HG03460 (cell line): ENCODE measurements at regions not wholly inside any gene's neighbourhood (a gene's known extent, or its start where the extent isn't known, plus 50 kb on each side); places are given as distances from the start of the nearest gene placed in this dataset.
"Not testable (repeated sequence)": the region's sequence is repeated elsewhere in the genome, so short reads cannot be mapped to it uniquely, and the experiment has no call there.

Experiments
- ATAC-seq: cut with Tn5 transposase; IDR thresholded peaks from one replicate; pipeline ENCODE4 v1.9.1; 2021; ENCODE audit not compliant: unreplicated experiment

- ATAC-seq, result no peak
Observed at GRCh38 chr2:77720115-77720514, 197.9 kb upstream of the LRRTM4 start.

- ATAC-seq, result no peak
Observed at GRCh38 chr2:77721593-77721992, 199.4 kb upstream of the LRRTM4 start.

GRCh38 chr2:77725045-77725444 is 202.9 kb upstream of the LRRTM4 start:
- no peak for ATAC-seq

- ATAC-seq, result not testable (repeated sequence)
Observed at GRCh38 chr2:77734662-77735340, 212.6 kb upstream of the LRRTM4 start.

- ATAC-seq, result no peak
Observed at GRCh38 chr2:77737236-77737635, 215.1 kb upstream of the LRRTM4 start.

GRCh38 chr2:77746780-77747179 is 224.6 kb upstream of the LRRTM4 start:
- ATAC-seq, result no peak

GRCh38 chr2:77753710-77754345 is 231.7 kb upstream of the LRRTM4 start:
- ATAC-seq, result not testable (repeated sequence)

- ATAC-seq, result no peak
Observed at GRCh38 chr2:77767388-77768076, 245.4 kb upstream of the LRRTM4 start.

GRCh38 chr2:77768508-77768907 is 246.3 kb upstream of the LRRTM4 start:
- ATAC-seq, result no peak

- no peak for ATAC-seq
Observed at GRCh38 chr2:77778917-77779316, 256.7 kb upstream of the LRRTM4 start.

- not testable (repeated sequence) for ATAC-seq
Observed at GRCh38 chr2:77793500-77793899, 271.3 kb upstream of the LRRTM4 start.

- no peak for ATAC-seq
Observed at GRCh38 chr2:77796397-77796796, 274.2 kb upstream of the LRRTM4 start.

- ATAC-seq, result no peak
Observed at GRCh38 chr2:77797088-77797487, 274.9 kb upstream of the LRRTM4 start.

GRCh38 chr2:77800410-77800809 is 278.2 kb upstream of the LRRTM4 start:
- no peak for ATAC-seq

- no peak for ATAC-seq
Observed at GRCh38 chr2:77807531-77808215, 285.5 kb upstream of the LRRTM4 start.

- ATAC-seq, result no peak
Observed at GRCh38 chr2:77808599-77808998, 286.4 kb upstream of the LRRTM4 start.

- ATAC-seq, result no peak
Observed at GRCh38 chr2:77813599-77813998, 291.4 kb upstream of the LRRTM4 start.

GRCh38 chr2:77816618-77817017 is 294.4 kb upstream of the LRRTM4 start:
- ATAC-seq, result no peak

- ATAC-seq, result no peak
Observed at GRCh38 chr2:77818186-77818585, 296.0 kb upstream of the LRRTM4 start.

GRCh38 chr2:77823028-77823427 is 300.9 kb upstream of the LRRTM4 start:
- ATAC-seq, result no peak

- no peak for ATAC-seq
Observed at GRCh38 chr2:77831060-77831459, 308.9 kb upstream of the LRRTM4 start.

- no peak for ATAC-seq
Observed at GRCh38 chr2:77831471-77831870, 309.3 kb upstream of the LRRTM4 start.
